H1 (cell line): ENCODE measurements at regions not wholly inside any gene's neighbourhood (a gene's known extent, or its start where the extent isn't known, plus 50 kb on each side); places are given as distances from the start of the nearest gene placed in this dataset.

Source experiments
- ATF2 ChIP-seq: IDR thresholded peaks from 2 replicates; pipeline ENCODE4 v1.6.1; 2012; ENCODE audit warnings: low read length, inconsistent platforms
- USF2 ChIP-seq: IDR thresholded peaks from 2 replicates; pipeline ENCODE4 v1.6.1; 2011; ENCODE audit warnings: low read length, improper control_type of control experiment

GRCh38 chr1:170857955-170858354, 77.4 kb upstream of the MROH9 start (continued):
- TF ChIP-seq ATF2 (no peak), USF2 (no peak)
